Epithelial cell of proximal tubule (primary cell): ENCODE measurements at regions not wholly inside any gene's neighbourhood (a gene's known extent, or its start where the extent isn't known, plus 50 kb on each side); places are given as distances from the start of the nearest gene placed in this dataset.
A peak's percentile ranks its signal among the peaks of the same experiment; 100 is the strongest.

Source experiments
- DNase-seq: peaks from one replicate; pipeline ENCODE4 v3.0.0-alpha.2; 2011; ENCODE audit warnings: low read depth
- H3K4me3 ChIP-seq: 2 replicates; pipeline ENCODE4 v1.5.1; 2011; ENCODE audit warnings: low read depth, mild to moderate bottlenecking, low read length
- TF ChIP-seq, protein P1 (sequence below): conservative IDR thresholded peaks from 2 replicates; pipeline ENCODE4 v1.5.1; 2012; ENCODE audit warnings: low read depth, mild to moderate bottlenecking, low read length

DNA sequence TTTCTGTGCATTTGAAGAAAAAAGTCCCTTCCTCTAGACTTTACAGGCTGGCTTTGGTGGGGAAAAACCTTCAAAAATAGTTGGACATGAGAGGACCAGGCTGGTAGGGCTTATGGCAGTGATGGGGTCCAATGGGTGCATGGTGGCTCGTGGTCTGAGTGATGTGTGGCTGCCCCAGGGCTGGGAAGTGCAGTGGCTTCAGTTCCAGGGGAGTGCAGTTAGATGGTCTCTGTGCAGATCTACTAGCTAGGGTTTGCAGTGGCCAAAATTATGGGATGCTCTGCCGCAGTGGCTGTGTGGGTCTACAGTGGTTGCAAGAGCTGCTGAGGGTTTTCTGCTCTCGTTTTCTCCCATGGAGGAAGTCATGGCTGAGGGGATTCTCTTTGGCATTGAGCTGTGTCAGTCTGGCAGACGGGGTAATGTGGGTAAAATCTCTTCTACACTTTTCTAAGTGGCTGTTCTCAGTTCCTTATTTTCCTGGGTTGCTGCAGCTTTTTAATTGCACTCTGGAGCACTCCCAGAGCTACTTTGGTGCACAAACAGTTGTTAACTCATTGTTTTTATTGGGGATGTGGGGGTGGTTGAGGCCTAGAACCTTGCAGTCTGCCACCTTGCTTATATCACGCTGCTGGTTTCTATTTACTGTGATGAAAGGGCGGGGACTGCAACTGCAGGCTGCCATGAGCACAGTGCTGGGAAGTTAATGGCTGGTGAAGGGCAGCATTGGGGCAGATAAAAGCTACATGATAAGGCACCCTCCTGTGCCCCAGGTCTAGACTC is 1324.6 kb downstream of the NSUN3 start:
- TF ChIP-seq, protein P1, sequence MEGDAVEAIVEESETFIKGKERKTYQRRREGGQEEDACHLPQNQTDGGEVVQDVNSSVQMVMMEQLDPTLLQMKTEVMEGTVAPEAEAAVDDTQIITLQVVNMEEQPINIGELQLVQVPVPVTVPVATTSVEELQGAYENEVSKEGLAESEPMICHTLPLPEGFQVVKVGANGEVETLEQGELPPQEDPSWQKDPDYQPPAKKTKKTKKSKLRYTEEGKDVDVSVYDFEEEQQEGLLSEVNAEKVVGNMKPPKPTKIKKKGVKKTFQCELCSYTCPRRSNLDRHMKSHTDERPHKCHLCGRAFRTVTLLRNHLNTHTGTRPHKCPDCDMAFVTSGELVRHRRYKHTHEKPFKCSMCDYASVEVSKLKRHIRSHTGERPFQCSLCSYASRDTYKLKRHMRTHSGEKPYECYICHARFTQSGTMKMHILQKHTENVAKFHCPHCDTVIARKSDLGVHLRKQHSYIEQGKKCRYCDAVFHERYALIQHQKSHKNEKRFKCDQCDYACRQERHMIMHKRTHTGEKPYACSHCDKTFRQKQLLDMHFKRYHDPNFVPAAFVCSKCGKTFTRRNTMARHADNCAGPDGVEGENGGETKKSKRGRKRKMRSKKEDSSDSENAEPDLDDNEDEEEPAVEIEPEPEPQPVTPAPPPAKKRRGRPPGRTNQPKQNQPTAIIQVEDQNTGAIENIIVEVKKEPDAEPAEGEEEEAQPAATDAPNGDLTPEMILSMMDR = no peak
- DNase-seq = no peak
- no peak overlapping the region for H3K4me3 ChIP-seq

DNA sequence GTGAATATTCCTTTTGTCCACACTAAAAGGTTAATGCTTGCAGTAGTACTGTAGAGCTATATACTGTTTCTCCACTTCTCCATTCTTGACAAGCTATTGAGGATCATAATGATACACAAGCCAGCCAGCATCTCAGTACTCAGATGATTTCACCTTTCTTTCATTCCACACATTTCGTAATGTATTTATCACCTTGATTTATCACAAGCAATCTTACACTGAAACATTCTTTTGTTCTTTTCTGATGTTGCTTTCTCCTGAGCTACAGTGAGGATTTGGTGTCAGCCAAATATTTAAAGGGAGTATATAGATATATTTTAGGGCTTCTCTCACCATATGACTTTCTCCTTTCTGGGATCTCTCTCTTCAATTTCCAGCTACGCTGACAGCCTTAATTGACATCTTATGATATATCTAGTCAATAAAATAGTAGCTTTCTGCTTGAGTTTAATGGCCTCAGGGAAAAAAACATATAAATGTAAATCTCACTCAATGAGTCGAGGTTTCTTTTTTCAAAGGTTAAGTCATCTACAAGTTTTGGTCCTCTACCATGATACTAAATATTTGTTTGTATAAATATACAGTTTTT is 1327.0 kb downstream of the NSUN3 start:
- TF ChIP-seq, protein P1 = no peak
- no peak for DNase-seq
- no peak overlapping the region for H3K4me3 ChIP-seq

DNA sequence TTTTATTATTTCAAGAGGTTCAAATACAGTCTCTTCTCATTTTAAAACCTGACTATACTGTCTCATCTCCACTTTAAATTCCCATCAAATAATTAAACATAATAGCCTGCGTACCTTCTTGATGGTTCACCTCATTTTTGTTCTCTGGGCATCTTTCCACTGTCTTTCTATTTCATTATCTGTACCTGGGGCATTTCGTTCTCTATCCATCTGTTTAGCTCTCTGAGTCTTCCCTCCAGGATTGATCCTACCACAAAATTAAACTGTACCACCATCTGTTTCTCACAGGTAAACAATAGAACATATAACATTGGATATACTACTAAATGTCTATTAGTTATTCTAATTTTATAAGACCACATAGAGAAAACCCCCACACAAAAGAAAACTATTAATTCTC is 1331.4 kb downstream of the NSUN3 start:
- no peak for DNase-seq
- H3K4me3 ChIP-seq = no peak overlapping the region
- TF ChIP-seq, protein P1 = no peak

DNA sequence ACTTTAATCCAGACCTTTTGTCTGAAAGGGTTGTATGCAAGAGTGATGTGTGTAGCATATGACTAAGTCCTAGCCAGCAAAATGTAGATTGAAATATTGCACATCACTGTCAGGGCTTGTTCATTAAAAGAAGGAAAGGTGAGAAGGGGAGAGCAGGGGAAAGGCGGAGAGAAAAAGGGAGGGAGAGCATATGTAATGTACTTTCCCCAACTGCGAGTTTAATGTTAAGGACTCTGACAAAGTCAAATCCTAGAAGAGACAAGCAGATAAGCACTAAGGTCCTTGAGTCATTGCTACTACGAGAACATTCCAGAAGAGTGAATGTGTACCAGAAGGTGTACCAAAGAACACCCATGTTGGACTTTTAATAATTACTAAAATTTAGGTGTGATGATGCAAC is 1336.7 kb downstream of the NSUN3 start:
- TF ChIP-seq, protein P1 = no peak
- DNase-seq = peak; percentile 39

DNA sequence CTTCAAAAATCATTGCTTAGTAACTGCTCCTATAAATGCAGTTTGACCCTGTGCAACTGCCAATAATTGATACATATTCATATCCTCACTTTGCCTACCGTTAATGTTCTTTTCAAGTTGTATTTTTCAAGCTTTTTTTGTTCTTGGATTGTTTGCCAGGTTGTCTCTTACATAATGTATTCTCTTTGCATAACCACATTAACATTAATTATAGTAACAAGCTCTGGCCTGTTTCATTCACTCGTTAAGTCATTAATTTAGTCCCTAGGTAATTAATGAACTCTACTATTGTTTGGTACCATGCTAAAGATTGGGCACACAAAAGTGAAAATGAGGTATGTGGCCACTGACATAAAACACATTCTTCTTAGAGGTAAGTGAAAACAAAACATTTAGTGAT is 1338.8 kb downstream of the NSUN3 start:
- TF ChIP-seq, protein P1 = no peak
- H3K4me3 ChIP-seq = no peak overlapping the region
- no peak for DNase-seq

More for the DNA sequence above, 1336.7 kb downstream of the NSUN3 start:
- no peak overlapping the region for H3K4me3 ChIP-seq

DNA sequence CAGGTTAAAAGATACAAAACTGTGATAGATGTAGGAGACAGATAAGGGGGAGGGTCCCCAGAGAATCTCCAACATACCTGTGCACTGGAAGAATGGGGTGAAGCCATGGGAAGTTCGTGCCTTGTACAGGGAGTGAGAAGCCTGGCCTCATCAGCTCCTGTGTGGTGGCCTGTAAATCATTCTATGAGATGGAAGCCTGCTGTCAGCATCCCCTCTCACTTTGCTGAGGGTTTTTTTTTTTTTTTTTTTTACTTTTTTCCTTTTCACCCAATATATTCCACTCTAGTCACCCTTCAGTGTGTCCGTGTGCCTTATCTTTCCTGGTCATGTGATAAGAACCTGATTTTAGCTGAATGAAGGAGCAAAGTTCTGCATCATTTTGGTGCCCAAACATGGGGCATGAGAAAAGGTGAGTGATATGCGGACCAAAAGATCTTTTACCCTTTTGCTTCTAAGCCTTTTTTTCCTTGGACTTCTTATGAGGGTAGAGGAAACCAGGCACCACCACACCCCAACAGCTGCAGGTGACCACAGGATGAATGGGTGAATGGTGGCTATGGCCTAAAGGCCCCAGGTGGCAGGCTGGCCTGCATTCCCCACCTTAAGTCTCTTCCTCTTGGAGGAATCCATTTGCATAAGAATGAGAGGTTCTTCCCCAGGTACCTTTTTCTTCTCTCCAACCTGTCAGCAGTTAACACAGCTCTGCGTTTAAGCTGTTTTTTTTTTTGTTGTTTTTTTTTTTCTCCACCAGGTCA is 1345.0 kb downstream of the NSUN3 start:
- TF ChIP-seq, protein P1 = no peak
- no peak for DNase-seq
- H3K4me3 ChIP-seq = no peak overlapping the region
